GM21390 (cell line): ENCODE measurements at regions not wholly inside any gene's neighbourhood (a gene's known extent, or its start where the extent isn't known, plus 50 kb on each side); places are given as distances from the start of the nearest gene placed in this dataset.
"Not testable (repeated sequence)": the region's sequence is repeated elsewhere in the genome, so short reads cannot be mapped to it uniquely, and the experiment has no call there.

Experiments
- ATAC-seq: cut with Tn5 transposase; IDR thresholded peaks from one replicate; pipeline ENCODE4 v1.9.1; 2021; ENCODE audit not compliant: unreplicated experiment

GRCh38 chr2:150222379-150222778, 265.1 kb downstream of the RND3 start:
- ATAC-seq = no peak

GRCh38 chr2:150219861-150220260, 267.6 kb downstream of the RND3 start:
- no peak for ATAC-seq

DNA sequence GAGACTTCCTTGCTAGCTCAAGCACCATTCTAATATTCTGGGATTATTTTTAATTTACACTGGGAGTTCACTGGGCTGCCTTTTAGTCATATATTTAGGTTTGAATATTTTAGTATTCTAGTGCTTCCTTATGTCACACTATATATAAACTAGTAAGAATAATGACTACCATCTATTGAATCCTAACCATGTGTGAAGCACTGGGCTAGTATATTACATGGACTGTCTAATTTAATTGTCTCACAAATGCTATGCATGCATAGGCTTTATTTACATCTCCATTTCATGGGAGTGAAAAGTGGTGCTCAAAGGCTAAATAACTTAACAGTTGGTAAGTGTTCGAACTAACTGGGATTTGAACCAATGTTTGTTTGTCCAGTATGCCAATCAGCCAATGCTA, 272.4 kb downstream of the RND3 start:
- no peak for ATAC-seq

DNA sequence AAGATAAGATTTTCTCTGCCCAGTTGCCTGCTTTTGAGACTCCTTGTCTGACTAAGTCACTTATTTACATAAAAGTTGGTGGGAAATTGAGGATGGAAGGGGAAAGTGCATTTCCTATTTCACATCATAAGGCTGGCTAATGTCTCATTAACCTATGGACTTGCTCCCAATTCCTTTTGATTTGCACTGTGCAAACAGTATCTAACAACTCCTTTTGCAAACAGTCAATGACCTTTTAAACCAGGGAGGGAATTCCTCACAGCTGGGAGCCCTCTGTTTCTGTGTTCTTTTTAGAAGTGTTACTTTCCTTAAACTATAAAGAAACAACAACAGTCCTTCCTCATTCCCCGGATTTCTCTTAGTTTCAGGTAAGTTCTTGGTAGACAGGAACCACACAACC, 272.8 kb downstream of the RND3 start:
- ATAC-seq = no peak

DNA sequence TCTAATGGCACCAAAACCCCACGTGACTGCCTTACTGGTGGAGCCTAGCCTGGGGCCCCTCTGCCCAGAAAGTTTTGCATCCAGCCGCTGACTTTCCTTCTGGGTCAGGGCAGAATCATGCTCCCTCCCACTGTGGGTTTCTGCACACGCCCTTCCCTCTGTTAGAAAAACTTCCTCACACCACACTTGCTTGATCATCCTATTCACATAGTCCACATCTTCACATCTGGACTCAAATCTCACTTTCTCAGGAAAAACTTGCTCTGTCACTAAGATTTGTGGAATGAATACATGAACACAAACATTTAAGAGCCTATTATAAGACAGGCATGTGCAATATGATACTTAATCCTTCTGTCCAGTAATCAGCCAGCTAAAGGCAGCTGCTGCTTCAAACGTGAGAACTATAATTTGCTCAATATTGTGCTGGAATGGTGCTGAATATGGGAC, 274.7 kb downstream of the RND3 start:
- ATAC-seq = no peak

DNA sequence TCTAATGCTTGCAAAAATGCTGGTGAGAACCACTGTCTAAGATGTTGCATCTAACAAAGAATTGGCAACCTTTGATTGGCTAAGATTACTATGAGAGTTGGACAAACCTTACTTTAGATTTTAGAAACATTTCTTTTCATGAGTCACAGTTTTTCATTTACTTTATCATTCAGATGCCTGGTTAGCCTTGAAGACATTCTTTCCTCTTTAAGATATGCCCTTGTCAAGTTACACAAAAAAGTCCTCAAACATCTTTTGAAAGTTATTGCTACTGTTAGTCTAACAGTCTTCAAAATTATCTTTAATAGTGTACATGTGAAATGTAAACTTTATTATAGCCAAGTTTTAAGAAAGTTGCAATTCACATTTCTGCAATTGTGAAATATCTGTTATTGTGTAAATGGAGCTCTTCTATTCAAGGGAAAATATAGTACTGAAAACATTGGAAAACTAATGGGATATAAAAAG, 276.3 kb downstream of the RND3 start:
- no peak for ATAC-seq

GRCh38 chr2:150209746-150210145, 277.7 kb downstream of the RND3 start:
- ATAC-seq = no peak

GRCh38 chr2:150208689-150209088, 278.8 kb downstream of the RND3 start:
- ATAC-seq = no peak

DNA sequence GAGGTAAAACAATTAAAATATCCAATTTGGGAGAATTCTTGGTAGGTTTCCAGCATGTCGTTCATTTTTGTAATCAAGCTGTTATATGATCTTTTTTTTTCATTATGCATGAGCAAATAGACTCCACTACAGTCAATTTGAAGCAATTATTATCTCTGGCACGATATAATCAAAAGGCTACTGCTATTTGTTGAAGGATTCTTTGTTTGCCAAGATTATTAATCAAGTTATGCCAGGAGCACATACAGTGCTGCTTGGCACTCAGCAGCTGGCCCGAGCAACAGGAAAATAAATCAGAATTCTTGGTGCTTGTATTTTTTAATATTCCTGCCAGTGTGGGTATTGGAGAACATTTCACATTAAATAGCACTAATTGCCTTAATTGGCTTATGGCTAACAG, 279.5 kb downstream of the RND3 start:
- no peak for ATAC-seq

- ATAC-seq = no peak
These were observed 283.0 kb downstream of the RND3 start for GRCh38 chr2:150204451-150204850.

- not testable (repeated sequence) for ATAC-seq
These were observed 292.7 kb downstream of the RND3 start for GRCh38 chr2:150194816-150195215.

GRCh38 chr2:150192701-150193100, 294.8 kb downstream of the RND3 start:
- ATAC-seq = no peak

- ATAC-seq = no peak
These were observed 296.1 kb downstream of the RND3 start for GRCh38 chr2:150191349-150191748.

- no peak for ATAC-seq
These were observed 296.9 kb downstream of the RND3 start for GRCh38 chr2:150190546-150190945.

GRCh38 chr2:150188800-150189199, 298.7 kb downstream of the RND3 start:
- ATAC-seq = no peak

DNA sequence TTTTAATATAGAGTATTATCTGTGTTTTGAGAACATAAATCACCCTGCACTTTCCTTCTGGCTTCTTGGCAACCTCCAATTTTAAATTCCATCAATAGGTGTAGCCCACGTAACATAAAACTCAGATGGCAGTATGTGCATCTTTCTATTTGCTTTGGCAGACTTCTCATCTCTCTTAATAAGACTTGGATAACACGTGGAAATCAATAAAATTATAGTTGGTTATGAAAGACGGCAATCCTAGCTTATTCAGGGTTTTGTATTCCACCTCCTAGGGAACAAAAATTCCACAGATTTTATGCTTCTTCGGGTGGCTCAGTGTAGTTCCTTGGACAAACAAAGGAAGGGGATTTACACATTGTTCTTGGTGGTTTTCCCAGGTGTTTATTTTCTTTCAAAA, 299.3 kb downstream of the RND3 start:
- ATAC-seq = no peak

- no peak for ATAC-seq
These were observed 304.8 kb downstream of the RND3 start for GRCh38 chr2:150182566-150183235.

- no peak for ATAC-seq
These were observed 308.9 kb downstream of the RND3 start for GRCh38 chr2:150178591-150178990.

GRCh38 chr2:150174971-150175421, 312.5 kb downstream of the RND3 start:
- ATAC-seq = no peak

DNA sequence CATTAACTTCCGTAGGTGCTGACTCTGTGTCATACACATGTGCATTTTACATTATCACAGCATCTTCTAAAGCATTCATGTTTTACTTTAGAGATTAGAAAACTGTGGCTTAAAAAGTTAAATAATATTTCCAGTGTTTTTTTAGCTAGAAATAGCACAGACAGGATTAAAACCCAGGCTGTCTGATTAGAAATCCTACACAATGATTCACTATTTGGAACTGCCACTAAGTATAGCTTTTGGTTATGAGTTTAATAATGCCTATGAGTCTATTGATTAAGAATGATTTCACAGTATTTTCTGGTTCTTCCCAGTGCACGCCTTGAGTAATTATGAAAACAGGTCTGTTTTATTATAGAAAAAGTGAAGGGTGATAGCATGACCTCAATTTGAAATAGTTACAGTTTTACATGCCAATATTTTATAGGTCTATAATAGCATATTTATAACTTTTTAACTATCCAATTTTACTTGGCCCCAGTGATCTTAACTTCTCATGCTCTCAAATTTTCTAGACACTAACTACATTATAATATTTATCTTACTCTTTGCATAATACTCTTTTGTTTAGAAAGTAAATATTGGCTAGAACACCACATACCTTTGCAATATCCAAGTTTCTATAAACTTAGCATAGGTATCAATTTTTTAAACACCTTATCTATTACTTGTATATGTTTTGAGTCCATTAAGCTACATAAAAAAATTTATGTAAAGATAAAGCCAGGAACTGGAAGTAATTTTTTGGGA, 313.2 kb downstream of the RND3 start:
- ATAC-seq = no peak

DNA sequence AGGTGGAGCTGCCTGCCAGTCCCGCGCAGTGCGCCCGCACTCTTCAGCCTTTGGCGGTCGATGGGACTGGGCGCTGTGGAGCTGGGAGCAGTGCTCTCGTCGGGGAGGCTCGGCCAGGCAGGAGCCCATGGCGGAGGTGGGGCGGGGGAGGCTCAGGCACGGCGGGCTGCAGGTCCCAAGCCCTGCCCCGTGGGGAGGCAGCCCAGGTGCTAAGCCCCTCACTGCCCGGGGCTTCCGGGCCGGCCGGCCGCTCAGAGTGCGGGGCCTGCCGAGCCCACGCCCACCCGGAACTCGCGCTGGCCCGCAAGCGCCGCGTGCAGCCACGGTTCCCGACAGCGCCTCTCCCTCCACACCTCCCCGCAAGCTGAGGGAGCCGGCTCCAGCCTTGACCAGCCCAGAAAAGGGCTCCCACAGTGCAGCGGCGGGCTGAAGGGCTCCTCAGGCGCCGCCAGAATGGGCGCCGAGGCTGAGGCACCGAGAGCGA, 316.4 kb downstream of the RND3 start:
- ATAC-seq = no peak

DNA sequence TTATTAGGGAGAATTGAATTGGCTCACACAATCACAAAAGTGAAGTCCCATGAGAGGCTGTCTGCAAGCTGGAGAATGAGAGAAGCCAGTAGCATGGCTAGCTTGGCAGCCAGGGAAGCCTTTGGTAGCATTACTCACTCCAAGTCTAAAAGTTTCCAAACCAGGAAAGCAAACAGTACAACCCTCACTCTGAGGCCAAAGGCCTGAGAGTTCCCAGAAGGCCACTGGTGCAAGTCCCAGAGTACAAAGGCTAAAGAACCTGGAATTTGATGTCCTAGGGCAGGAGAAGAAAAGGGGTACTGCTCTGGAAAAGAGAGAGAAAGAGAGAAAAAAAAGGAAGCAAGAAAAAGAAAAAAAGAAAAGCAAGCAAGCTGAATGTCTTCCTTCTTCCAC, 318.2 kb downstream of the RND3 start:
- ATAC-seq = no peak
